K562 (cell line): ENCODE measurements at regions not wholly inside any gene's neighbourhood (a gene's known extent, or its start where the extent isn't known, plus 50 kb on each side); places are given as distances from the start of the nearest gene placed in this dataset.

ENCODE experiments used
- ARID4B ChIP-seq: sonication (generic); formaldehyde crosslinking; IDR thresholded peaks from 2 replicates; pipeline ENCODE4 v1.8.0; 2022; ENCODE audit warnings: mild to moderate bottlenecking, missing genetic modification reagents
- CTCF ChIP-seq, 3 experiments: IDR thresholded peaks in 2 of 3; conservative IDR thresholded peaks in 1 of 3; 2 replicates each; pipeline ENCODE4 v1.5.1; 2011 to 2012; ENCODE audit warnings: low read length in 3 of 3, mild to moderate bottlenecking in 3 of 3, control low read depth in 2 of 3, improper control_type of control experiment in 1 of 3, inconsistent platforms in 1 of 3, low read depth in 1 of 3, mixed read lengths in 1 of 3, moderate library complexity in 1 of 3; ENCODE audit not compliant: insufficient read depth in 2 of 3
- DNMT1 ChIP-seq: fragments of 450-650 bp; IDR thresholded peaks from 2 replicates; pipeline ENCODE4 v1.6.1; 2016; ENCODE audit warnings: antibody characterized with exemption, mild to moderate bottlenecking
- RFX5 ChIP-seq: IDR thresholded peaks from 2 replicates; pipeline ENCODE4 v1.6.1; 2011; ENCODE audit warnings: low read depth, mild to moderate bottlenecking, improper control_type of control experiment, low read length
- SIN3A ChIP-seq, 2 experiments: fragments of 150-350 bp in 1 of 2; IDR thresholded peaks; 2 replicates each; pipeline ENCODE4 v1.6.1; 2011 to 2016; ENCODE audit warnings: borderline replicate concordance in 2 of 2, low read depth in 2 of 2, low read length in 2 of 2, mild to moderate bottlenecking in 2 of 2, moderate library complexity in 2 of 2; ENCODE audit not compliant: control insufficient read depth in 1 of 2
- ZNF449 ChIP-seq: fragments of 250-450 bp; sonication (Bioruptor Pico); IDR thresholded peaks from 2 replicates; pipeline ENCODE4 v1.8.0; 2022; ENCODE audit warnings: moderate library complexity, mild to moderate bottlenecking, inconsistent platforms

- TF ChIP-seq DNMT1 = no peak
- TF ChIP-seq RFX5 = no peak
- no peak for TF ChIP-seq CTCF (IDR thresholded peaks at IDR 0.05 in 2 of 3, conservative IDR thresholded peaks at IDR 0.05 in 1 of 3; ENCODE audit: insufficient read depth in 2 of 3, low read depth in 1 of 3, low read length in 3 of 3)
- TF ChIP-seq ZNF449 (CRISPR knock-in tag) = no peak
- TF ChIP-seq ARID4B = no peak
- no peak for TF ChIP-seq SIN3A (IDR thresholded peaks at IDR 0.05; ENCODE audit: borderline replicate concordance in 2 of 2, control insufficient read depth in 1 of 2, low read depth in 2 of 2, low read length in 2 of 2)
Observed at GRCh38 chr2:446963-447530, 159.2 kb upstream of the ALKAL2 start.
